IPS-NIHi11 (cell line): ENCODE measurements at regions not wholly inside any gene's neighbourhood (a gene's known extent, or its start where the extent isn't known, plus 50 kb on each side); places are given as distances from the start of the nearest gene placed in this dataset.
A peak's percentile ranks its signal among the peaks of the same experiment; 100 is the strongest.

Source experiments
- DNase-seq: peaks from one replicate; pipeline ENCODE4 v3.0.0; 2012; ENCODE audit warnings: mixed read lengths, low spot score

- no peak for DNase-seq
These were observed 190.7 kb upstream of the FBXL4 start for GRCh38 chr6:99138445-99138844.

DNA sequence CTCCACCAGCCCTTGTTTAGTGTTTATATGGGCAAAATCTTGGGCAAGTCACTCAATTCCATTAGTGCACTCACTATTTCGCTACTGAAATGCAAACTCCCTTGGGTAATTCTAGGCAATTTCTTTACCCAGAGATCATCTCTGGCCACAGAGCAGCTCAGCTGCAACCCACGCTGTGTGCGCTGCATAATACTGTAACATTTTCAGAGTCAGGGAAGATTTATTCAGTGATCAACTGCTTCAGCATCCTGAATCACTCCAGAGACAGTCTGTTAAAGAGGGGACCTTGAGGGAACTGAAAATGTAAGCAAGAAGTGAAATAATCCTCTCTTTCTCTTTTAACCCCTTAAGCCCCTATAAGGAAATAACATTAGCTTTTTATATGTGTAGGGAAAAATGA is 189.6 kb upstream of the FBXL4 start:
- DNase-seq, result no peak

DNA sequence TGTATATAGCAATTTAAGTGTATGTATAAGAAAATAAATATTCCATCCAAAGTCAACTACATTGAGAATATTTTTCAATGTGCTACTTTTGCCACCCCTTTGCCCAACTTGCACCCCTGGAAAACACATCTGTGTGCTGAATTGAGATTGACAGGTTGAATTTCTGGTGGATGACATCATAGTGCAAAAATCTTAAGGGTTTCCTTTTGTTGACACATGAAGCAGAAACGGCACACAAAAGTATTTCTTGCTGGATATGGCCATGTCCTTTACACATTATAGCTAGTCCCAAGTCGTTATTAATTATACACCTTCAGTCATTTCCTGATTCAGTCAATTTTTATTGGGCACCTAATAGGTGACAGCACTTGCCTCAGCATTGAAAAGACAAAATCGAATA is 188.7 kb upstream of the FBXL4 start:
- DNase-seq, result no peak

- DNase-seq, result no peak
These were observed 184.4 kb upstream of the FBXL4 start for GRCh38 chr6:99132026-99132635.

- no peak for DNase-seq
These were observed 183.4 kb upstream of the FBXL4 start for GRCh38 chr6:99130897-99131873.

GRCh38 chr6:99129835-99130234 is 182.1 kb upstream of the FBXL4 start:
- DNase-seq, result no peak

DNA sequence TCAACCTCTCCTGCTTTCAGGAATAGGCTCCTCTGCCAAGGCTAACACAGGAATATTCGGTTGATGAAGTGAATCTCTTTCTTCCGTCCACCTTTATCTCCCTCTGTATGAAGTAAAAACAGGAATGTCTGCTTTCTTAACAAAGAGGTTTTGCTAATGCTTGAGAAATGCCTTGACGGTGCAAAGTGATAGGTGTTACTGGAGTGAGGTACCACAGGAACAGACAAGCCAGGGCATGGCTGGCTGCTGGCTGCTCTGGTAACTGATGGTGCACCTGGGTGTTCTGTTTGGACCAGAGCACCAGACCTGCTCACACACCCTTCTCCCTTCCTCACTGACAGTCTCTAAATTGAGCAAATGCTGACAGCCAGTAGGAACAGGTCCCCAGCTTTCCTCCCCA is 174.0 kb upstream of the FBXL4 start:
- no peak for DNase-seq

GRCh38 chr6:99120641-99121040 is 172.9 kb upstream of the FBXL4 start:
- no peak for DNase-seq

DNA sequence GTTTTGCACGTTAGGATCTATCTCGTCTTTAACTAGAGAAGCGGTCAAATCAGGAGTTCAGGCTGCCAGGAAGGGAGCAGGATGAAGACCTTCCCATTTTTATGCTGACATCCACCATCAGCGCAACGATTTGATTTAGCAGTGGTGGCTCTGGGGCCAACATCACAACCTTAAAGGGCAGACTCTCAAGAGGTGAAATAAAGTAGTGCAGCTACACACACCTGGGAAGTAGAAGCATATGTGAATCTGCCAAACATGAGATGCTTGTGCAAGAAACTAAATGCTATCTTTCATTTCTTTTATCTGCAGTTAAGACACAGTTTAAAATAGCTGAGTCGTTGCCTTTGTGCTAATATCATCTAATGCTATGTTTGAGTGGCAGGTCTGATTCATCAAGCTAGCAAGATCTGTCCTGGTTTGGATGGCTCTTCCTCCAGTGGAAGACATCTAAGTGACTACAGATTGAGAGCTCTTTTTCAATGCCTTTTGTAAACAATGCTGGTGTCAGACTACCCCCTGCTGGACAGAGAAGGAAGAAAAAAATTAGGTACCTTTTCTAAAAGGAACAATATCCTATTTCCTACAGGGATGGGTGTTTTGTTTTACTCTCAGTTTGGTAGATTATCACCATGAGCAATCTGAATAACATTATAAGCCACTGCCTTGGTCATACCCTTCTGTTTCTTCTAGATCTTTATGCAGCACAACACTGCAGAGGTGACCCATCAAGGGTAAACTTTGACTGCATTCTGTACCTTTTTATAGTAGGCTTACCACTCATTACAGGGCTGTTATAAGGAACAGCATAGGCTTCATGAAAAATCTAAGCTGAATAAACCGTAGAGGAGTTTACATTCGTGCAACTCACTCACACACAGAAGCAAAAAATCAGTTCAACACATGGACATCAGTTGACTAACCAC is 171.6 kb upstream of the FBXL4 start:
- DNase-seq, result peak; percentile 59

DNA sequence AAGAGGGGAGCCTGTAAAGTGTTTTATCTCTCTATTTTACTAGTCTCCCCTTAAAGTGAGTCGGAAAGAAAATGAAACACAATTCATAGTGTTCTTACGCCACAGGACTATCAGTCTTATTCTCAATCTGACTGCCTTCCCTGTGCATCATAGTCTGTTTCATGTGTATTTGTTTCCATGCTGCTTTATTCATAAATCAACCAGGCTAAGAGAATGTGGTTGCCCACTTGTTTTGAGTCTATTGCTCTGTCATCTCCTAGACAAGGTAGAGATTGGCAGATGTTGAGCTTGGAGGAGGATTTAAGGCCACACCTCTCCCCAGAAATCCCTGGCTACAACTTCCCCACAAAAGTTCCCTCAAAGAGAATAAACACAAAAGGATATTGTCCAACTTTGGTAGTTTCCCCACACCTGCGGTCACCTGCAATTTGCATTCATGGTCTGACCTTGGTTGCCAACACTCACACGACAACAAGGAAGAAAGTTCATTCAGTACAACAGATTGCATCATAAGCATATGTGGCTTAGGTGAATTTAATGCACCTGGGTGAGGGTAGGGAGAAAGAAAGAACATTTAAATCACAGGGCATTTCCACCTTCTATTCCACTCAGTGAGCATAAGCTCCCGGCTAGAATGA is 167.1 kb upstream of the FBXL4 start:
- no peak for DNase-seq

DNA sequence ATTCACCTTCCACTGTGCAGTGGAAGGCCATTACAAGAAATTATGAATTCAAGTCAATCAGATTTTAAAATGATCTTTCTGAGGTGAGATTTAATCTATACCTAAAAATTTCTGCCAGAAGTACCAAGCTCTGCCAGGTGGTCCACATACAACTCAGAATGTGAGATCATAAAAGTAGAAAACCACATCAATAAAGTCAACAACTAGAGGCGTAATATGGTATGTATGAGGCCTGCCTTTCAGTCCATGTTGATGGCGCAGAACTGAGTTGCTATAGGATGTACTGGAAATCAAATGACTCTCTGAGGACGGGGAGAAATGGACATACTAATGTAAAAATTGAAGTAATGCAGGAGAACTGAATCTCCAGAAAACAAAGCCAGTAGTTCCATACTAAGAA is 163.8 kb upstream of the FBXL4 start:
- DNase-seq, result no peak

GRCh38 chr6:99110029-99110428 is 162.3 kb upstream of the FBXL4 start:
- DNase-seq, result no peak

GRCh38 chr6:99104218-99104617 is 156.5 kb upstream of the FBXL4 start:
- DNase-seq, result no peak

DNA sequence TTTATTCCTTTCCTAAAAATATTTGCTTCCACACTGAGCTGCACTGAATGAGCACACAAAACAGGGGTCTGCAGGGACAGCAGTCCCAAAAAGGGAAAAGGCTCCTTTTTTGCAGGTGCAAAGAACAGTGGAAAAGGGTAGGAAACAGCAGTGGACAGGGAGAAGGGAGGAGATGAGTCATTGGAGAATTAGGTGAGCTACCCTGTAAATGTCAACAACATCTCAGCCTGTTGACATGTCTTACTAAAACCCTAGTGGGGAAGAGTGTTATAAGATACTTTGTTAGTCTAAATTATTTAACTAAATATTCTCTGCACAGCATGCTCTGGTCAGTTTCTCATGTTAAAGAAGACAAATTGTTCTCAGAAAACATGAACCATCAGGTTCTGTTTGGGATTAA is 151.5 kb upstream of the FBXL4 start:
- no peak for DNase-seq

- no peak for DNase-seq
These were observed 148.4 kb upstream of the FBXL4 start for GRCh38 chr6:99096170-99096569.

DNA sequence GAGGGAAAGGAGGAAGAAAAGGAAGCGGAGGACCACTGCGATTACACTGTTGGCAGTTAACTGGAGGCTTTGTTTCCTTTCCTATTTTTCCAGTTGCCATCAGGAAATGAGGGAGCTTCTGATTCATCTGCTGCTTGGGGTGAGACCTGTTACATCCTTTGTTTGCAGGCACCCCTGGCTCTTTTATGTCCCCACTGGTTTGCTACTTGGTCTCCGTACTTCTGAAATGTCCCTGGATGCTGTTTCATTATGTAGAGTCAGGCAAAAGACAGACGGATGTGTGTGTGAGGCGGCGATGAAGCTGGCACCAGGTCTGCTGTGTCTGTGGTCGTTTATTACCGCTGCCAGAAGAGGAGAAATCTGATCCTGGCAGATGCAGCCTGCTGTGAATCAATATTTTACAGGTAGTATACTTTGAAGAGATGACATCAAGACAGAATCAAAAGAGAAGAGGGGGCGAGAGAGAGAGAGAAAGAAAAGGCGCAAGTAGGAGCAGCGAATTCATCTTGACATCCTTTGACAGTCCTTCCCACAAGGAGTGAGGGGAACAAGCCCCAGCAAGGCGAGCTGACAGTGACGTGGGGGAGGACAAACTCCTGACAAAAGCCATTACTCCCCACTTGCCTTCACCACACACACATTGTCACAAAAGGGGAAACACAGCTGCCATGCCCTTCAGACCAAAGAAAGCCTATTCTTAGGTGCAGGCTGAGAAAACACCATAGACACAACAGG is 145.9 kb upstream of the FBXL4 start:
- DNase-seq, result no peak

GRCh38 chr6:99092461-99092860 is 144.7 kb upstream of the FBXL4 start:
- no peak for DNase-seq

DNA sequence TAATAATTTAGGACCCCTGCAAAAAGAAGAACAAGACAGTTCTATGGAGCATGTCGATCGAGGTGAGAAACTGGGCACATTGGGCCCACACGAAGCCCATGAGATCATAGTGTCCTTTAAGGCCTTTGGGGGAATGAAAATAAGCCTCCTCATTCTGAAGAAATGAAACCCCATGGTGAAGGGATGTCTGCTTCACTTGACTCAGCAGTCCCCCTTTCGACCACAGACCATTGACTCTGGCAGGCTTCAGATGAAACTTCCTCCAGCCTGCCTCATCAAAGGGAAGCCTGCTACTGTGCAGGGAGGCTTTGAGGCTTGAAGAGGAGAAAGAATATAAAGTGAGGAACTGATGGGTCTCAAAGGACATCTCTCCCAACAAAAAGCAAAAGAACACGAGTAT is 144.2 kb upstream of the FBXL4 start:
- no peak for DNase-seq

GRCh38 chr6:99080191-99080590 is 132.4 kb upstream of the FBXL4 start:
- DNase-seq, result no peak

GRCh38 chr6:99079058-99079457 is 131.3 kb upstream of the FBXL4 start:
- no peak for DNase-seq

- no peak for DNase-seq
These were observed 125.5 kb upstream of the FBXL4 start for GRCh38 chr6:99073223-99073622.
